SK-N-SH (cell line): ENCODE measurements at regions not wholly inside any gene's neighbourhood (a gene's known extent, or its start where the extent isn't known, plus 50 kb on each side); places are given as distances from the start of the nearest gene placed in this dataset.
A peak's percentile ranks its signal among the peaks of the same experiment; 100 is the strongest.

Experiments used
- CTCF ChIA-PET: fragments of 300-600, 350-600 bp; formaldehyde crosslinking; extraction: SDS; loops from one replicate; lab custom pipeline; 2021; lab: Yijun Ruan, JAX
- POLR2A ChIA-PET: fragments of 350-600 bp; sonication (Branson Sonifier 250); formaldehyde crosslinking; extraction: SDS; loops from one replicate; lab custom pipeline; 2020; ENCODE audit warnings: antibody characterized with exemption, inconsistent platforms; lab: Yijun Ruan, JAX
- DNase-seq: peaks from one replicate; pipeline ENCODE4 v3.0.0; 2012
- H2AFZ ChIP-seq: fragments of 200-600 bp; sonication (generic); 2 replicates; pipeline ENCODE4 v1.8.1; 2016; ENCODE audit warnings: antibody characterized with exemption, mild to moderate bottlenecking, low read depth
- H3F3A ChIP-seq: fragments of 200-600 bp; sonication (generic); replicated peaks from 2 replicates; pipeline ENCODE3; 2016; ENCODE audit warnings: antibody characterized with exemption, mild to moderate bottlenecking; ENCODE audit not compliant: insufficient read depth
- H3K27ac ChIP-seq, 2 experiments: fragments of 200-500 bp in 1 of 2; fragments of 200-600 bp in 1 of 2; sonication (Bioruptor generic) in 1 of 2; sonication (generic), shearing (Covaris generic) in 1 of 2; 2 replicates each; pipeline versions ENCODE4 v1.5.1 to v1.6.1; 2014 to 2016; ENCODE audit warnings: low read depth in 2 of 2, inconsistent platforms in 1 of 2, low read length in 1 of 2, mild to moderate bottlenecking in 1 of 2, mixed read lengths in 1 of 2
- H3K27me3 ChIP-seq: fragments of 200-600 bp; sonication (generic), shearing (Covaris generic); 2 replicates; pipeline ENCODE4 v1.6.1; 2016; ENCODE audit warnings: mixed run types; ENCODE audit not compliant: insufficient read depth
- H3K36me3 ChIP-seq, 2 experiments: fragments of 200-500 bp in 1 of 2; fragments of 200-600 bp in 1 of 2; sonication (Bioruptor generic) in 1 of 2; sonication (generic) in 1 of 2; replicated peaks in 1 of 2; 2 replicates each; pipeline versions ENCODE3 to v1.5.1; 2014 to 2016; ENCODE audit warnings: low read length in 1 of 2, mild to moderate bottlenecking in 1 of 2; ENCODE audit not compliant: insufficient read depth in 2 of 2, control insufficient read depth in 1 of 2
- H3K4me1 ChIP-seq, 2 experiments: fragments of 200-500 bp in 1 of 2; fragments of 200-600 bp in 1 of 2; sonication (Bioruptor generic) in 1 of 2; sonication (generic), shearing (Covaris generic) in 1 of 2; 2 replicates each; pipeline versions ENCODE4 v1.5.1 to v1.6.1; 2014 to 2016; ENCODE audit warnings: low read depth in 1 of 2, low read length in 1 of 2, mixed run types in 1 of 2; ENCODE audit not compliant: insufficient read depth in 2 of 2, control insufficient read depth in 1 of 2
- H3K4me2 ChIP-seq: fragments of 200-600 bp; sonication (generic), shearing (Covaris generic); 2 replicates; pipeline ENCODE4 v1.6.1; 2017; ENCODE audit warnings: mixed run types
- H3K4me3 ChIP-seq, 2 experiments: fragments of 200-500 bp in 1 of 2; fragments of 200-600 bp in 1 of 2; sonication (Bioruptor generic) in 1 of 2; sonication (generic), shearing (Covaris generic) in 1 of 2; 2 replicates each; pipeline versions ENCODE4 v1.5.1 to v1.8.1; 2014 to 2016; ENCODE audit warnings: low read depth in 2 of 2, inconsistent platforms in 1 of 2, low read length in 1 of 2, mild to moderate bottlenecking in 1 of 2, mixed read lengths in 1 of 2, moderate library complexity in 1 of 2
- H3K79me2 ChIP-seq: fragments of 200-600 bp; sonication (generic); 2 replicates; pipeline ENCODE4 v1.8.1; 2017; ENCODE audit warnings: mild to moderate bottlenecking; ENCODE audit not compliant: insufficient read depth
- H3K9ac ChIP-seq: fragments of 200-600 bp; sonication (generic); 2 replicates; pipeline ENCODE4 v1.6.1; 2017; ENCODE audit warnings: mixed run types
- H3K9me2 ChIP-seq: fragments of 200-600 bp; sonication (generic); 2 replicates; pipeline ENCODE4 v1.6.1; 2017; ENCODE audit warnings: mixed run types
- H3K9me3 ChIP-seq: fragments of 200-600 bp; sonication (generic); 2 replicates; pipeline ENCODE4 v1.6.1; 2017; ENCODE audit warnings: mixed run types, mild to moderate bottlenecking, moderate library complexity
- H4K20me1 ChIP-seq: fragments of 200-600 bp; sonication (generic); 2 replicates; pipeline ENCODE4 v1.6.1; 2017; ENCODE audit warnings: mild to moderate bottlenecking, mixed run types; ENCODE audit not compliant: insufficient read depth
- CHD2 ChIP-seq: fragments of 150-350 bp; IDR thresholded peaks from 2 replicates; pipeline ENCODE4 v1.6.1; 2018; ENCODE audit warnings: low read length; ENCODE audit not compliant: partially characterized antibody
- EZH2phosphoT487 ChIP-seq: fragments of 200-600 bp; sonication (generic); IDR thresholded peaks from 2 replicates; pipeline ENCODE4 v1.6.1; 2017; ENCODE audit warnings: low read depth, mixed run types, mild to moderate bottlenecking, antibody characterized with exemption, moderate library complexity, borderline replicate concordance
- FOSL2 ChIP-seq: IDR thresholded peaks from 2 replicates; pipeline ENCODE4 v1.4.0; 2012; ENCODE audit warnings: low read depth, mild to moderate bottlenecking, moderate library complexity, borderline replicate concordance
- GABPA ChIP-seq: IDR thresholded peaks from 2 replicates; pipeline ENCODE4 v1.4.0; 2012; ENCODE audit warnings: low read depth, mild to moderate bottlenecking
- MAX ChIP-seq: IDR thresholded peaks from 2 replicates; pipeline ENCODE4 v1.4.0; 2012; ENCODE audit warnings: low read depth
- NRF1 ChIP-seq: IDR thresholded peaks from 2 replicates; pipeline ENCODE4 v1.6.1; 2012; ENCODE audit warnings: low read depth, mild to moderate bottlenecking, low read length
- REST ChIP-seq: IDR thresholded peaks from 2 replicates; pipeline ENCODE4 v1.6.1; 2012; ENCODE audit warnings: mild to moderate bottlenecking, low read depth, low read length, moderate library complexity
- RFX5 ChIP-seq: IDR thresholded peaks from 2 replicates; pipeline ENCODE4 v1.6.1; 2012; ENCODE audit warnings: mild to moderate bottlenecking, improper control_type of control experiment, low read length
- RXRA ChIP-seq: IDR thresholded peaks from 2 replicates; pipeline ENCODE4 v1.4.0; 2012; ENCODE audit warnings: low read depth, mild to moderate bottlenecking, borderline replicate concordance
- SIN3A ChIP-seq: IDR thresholded peaks from 2 replicates; pipeline ENCODE4 v1.6.1; 2012; ENCODE audit warnings: low read depth, mild to moderate bottlenecking, low read length, moderate library complexity, borderline replicate concordance
- SMC3 ChIP-seq: IDR thresholded peaks from 2 replicates; pipeline ENCODE4 v1.6.1; 2012; ENCODE audit warnings: low read depth, low read length, improper control_type of control experiment
- TCF12 ChIP-seq: IDR thresholded peaks from 2 replicates; pipeline ENCODE4 v1.4.0; 2012
- TEAD4 ChIP-seq: IDR thresholded peaks from 2 replicates; pipeline ENCODE4 v1.4.0; 2012; ENCODE audit warnings: mild to moderate bottlenecking, borderline replicate concordance; ENCODE audit not compliant: insufficient read depth
- WGBS: methylation state at CpG from one replicate; pipeline ENCODE4 v1.1.6; 2017; ENCODE audit warnings: low lambda C conversion rate; 5-methylcytosine and 5-hydroxymethylcytosine counted together

DNA sequence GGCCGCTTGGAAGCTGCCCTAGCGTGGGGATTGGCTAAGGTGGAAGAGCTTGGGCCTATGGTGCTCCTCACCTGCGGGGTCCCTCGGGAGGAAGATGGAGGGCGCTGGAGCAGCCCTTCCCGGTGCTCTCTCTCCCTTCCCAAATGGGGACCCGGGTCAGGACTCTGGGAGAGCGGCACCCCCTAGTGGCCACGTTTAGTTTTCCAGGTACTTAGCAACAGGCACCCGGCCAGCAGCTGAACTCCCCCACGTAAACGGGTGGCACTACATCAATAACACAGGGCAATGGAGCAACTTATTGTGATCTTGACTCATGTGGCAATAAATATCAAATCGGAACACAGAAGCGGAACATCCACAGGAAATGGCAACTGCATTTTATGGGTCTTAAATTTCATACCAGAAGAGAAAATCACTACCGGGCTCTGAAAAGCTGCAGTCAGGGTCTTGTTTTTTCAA, 316.6 kb downstream of the AGTPBP1 start (continued):
- no peak for TF ChIP-seq REST
- TF ChIP-seq CHD2, result no peak
- no peak for TF ChIP-seq SIN3A
- no peak for TF ChIP-seq RFX5
- TF ChIP-seq TEAD4, result no peak
- TF ChIP-seq SMC3, result peak; percentile 50
- no peak for TF ChIP-seq FOSL2
- TF ChIP-seq, all 33 proteins: peak for 3

GRCh38 chr9:85423422-85423821, 318.3 kb downstream of the AGTPBP1 start:
- H3K4me2 ChIP-seq, result no peak overlapping the region
- no peaks in the 10 kb centered on the region for H3K27me3 ChIP-seq
- H3F3A ChIP-seq, result no peaks in the 10 kb centered on the region
- H3K9me3 ChIP-seq, result no peaks in the 10 kb centered on the region
- H3K4me3 ChIP-seq, result no peak overlapping the region
- H3K4me1 ChIP-seq, result peaks cover 0 to 14% of the 10 kb centered on the region in 2 experiments; a peak in 2 of 4 replicates
- no peaks in the 10 kb centered on the region for H4K20me1 ChIP-seq
- TF ChIP-seq CHD2 (no peak), GABPA (no peak), NRF1 (no peak), RFX5 (no peak), TCF12 (no peak), MAX (no peak), EZH2phosphoT487 (no peak), REST (no peak), RXRA (no peak), SIN3A (no peak)
- TF ChIP-seq, all 33 proteins: peak for 0
- no peak overlapping the region for H2AFZ ChIP-seq
- no peaks in the 10 kb centered on the region for H3K36me3 ChIP-seq
- no peak for DNase-seq
- 57% methylated on average over 1 of the region's 1 CpG for WGBS
- ChIA-PET POLR2A (no interaction called here), CTCF (interaction anchor here (0.9 to 2.3 kb wide), 2 partner anchors 165 to 1027 kb away, joined by 4 to 15 read pairs; no protein-coding TSS in a partner anchor)
- H3K27ac ChIP-seq, result no peak overlapping the region
- H3K9ac ChIP-seq, result no peak overlapping the region
- H3K79me2 ChIP-seq, result no peaks in the 10 kb centered on the region
- H3K9me2 ChIP-seq, result no peaks in the 10 kb centered on the region
